ENCODE measurements at regions not wholly inside any gene's neighbourhood (a gene's known extent, or its start where the extent isn't known, plus 50 kb on each side); places are given as distances from the start of the nearest gene placed in this dataset.

DNA sequence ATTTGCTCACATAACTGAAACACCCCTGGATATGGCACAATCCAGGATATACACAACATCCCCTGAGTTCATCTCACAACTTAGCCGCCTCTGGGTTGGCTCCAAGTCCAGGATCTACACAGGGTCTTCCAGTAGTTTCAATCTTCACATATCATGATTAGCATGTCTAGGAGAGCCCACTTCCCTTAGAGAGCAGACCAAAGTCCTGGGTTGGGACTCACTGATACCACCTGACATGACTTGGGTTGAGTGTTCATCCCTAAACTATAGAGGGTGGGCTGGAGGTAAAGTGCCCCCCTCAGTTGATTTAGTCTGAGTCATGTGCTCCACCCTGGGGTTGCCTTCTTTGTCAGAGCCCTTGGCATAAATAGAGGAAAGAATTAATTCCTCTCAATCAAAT lies 493.6 kb upstream of the PPP2R3A start:
- DNase-seq (ENCODE audit: low read depth in 1 of 2, low spot score in 1 of 2): no peak

DNA sequence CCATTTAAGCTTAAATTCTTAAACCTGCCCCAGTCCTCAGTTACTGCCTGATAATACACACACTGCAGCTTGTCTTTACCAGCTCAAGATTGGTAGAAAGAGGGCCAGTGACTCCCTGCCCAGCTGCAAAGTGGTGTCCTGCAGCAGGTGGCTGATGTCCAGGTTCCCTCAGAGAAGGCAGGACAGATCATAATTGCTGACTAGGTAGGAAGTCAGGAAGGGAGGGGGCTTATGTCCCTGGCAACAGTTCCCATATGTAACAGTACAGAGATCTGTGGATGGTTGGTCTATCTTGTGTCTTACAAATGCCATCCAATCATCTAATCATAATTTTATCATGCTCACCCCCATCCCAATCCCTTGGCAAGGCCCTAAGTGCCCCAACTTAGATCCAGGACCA lies 492.1 kb upstream of the PPP2R3A start:
- no peak for DNase-seq (ENCODE audit: low read depth in 1 of 2, low spot score in 1 of 2)

DNA sequence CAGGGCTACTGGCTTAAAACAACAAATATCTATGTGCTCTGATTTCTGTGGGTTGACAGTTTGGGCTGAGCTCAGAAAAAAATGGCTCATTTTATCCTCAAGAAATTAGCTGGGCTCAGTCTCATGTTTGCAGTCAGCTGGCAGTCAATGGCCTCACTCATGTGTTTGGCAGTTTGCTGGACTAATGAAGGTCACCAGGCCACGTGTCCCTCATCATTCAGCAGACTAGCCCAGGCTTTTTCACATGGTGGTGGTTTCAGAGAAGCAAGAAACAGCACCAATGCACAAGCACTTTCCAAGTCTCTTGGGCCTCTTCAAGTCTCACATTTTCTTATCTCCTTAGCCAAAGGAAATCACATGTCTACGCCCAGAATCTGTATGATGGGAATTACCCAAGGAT lies 478.3 kb upstream of the PPP2R3A start:
- no peak for DNase-seq (ENCODE audit: low read depth in 1 of 2, low spot score in 1 of 2)

DNA sequence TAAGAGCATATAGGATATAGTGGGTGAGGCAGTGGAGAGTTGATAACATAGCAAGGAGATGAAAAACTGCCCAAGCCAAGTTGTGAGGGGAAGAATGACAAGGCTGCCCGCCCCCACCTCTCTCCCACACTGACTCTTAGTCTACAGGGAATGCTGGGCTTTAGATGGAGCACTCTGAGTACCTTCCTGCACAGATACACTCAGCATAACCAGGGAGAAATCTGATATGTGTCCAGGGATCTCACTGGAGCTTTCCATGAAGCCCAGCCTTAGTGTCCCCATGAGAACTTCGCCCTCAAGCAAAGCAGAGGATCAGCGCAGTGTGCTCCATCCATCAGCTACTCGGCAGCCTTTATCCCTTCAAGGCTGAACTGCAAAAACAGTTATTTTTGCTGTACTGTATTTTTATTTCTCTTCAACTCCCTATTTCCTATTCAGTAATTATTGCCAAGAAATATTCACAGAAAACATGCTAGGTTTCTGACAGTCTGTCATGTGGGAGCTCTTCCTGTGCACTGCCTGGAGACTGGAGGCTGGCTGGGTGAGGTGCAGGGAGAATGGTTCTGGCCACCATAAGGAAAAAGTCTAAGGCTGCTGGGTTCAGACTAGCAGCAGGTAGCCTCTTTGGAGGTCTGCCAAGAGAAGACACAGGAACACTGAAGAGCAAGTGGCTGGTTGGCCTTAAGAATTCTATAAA lies 475.2 kb upstream of the PPP2R3A start:
- DNase-seq (ENCODE audit: low read depth in 1 of 2, low spot score in 1 of 2): no peak

DNA sequence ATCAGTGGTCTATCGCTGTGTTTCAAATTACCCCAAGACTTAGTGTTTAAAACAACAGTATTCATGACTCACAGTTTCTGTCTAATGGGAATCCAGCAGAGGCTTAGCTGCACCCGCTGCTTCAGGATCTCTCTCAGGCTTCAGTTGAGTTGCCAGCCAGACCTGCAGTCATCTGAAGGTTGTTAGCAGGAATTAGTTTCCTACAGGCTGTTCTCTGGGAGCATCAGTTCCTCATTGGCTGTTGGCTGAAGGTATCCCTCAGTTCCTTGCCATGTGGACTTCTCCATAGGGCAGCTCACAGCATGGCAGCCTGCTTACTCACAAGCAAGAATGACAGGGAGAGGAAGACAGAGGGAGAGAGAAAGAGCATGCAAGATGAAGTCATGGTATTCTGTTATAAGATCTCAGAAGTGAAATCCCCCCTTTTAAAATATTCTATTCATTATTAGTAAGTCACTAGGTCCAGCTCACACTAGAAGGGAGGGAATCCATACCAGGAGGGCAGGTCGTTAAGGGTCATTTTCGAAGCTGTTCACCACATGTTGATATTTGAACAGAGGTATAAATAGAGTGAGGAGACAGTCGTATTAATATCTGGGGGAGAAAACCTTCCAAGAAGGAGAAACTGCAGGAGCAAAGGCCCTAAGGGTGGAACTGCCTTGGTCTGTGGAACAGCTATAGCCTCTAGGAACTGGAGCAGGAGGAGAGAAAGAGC lies 473.9 kb upstream of the PPP2R3A start:
- no peak for DNase-seq (ENCODE audit: low read depth in 1 of 2, low spot score in 1 of 2)

DNA sequence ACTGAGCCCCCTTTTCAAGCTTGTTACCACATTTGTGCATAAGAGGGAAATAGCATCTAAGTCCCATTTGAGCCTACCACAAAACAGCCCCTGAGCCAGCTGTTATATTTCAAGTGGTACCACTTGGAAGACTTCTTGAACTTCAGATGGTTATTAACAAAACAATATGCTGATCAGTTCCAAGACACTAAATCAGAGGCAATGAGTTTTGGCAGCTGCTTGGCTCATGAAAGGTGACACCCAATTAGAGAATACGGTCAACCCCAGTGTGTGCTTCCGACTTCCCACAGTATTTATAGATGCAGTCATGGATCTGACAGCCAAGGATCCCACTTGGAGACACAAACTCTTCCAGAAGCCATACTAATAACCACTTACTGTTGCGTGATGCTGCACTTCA lies 469.6 kb upstream of the PPP2R3A start:
- no peak for DNase-seq (ENCODE audit: low read depth in 1 of 2, low spot score in 1 of 2)

DNA sequence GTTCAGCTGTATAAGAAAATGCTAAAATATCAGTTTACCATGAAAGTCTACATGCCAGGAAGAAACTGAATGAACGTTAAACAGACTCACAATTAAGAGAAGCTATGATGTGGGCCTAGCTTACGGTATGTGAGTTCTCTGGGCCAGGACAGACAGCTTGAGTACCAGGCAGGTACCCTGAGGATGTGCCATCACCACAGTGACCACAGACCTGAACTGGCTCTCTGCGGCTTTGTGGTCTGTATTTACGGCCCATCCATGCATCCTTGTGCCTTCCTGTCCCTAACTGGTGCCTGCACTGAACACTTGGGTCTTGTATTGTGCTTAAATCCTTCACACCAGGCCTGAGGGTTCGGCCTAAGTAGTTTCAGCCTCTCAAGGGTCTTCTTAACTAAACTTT lies 467.5 kb upstream of the PPP2R3A start:
- no peak for DNase-seq (ENCODE audit: low read depth in 1 of 2, low spot score in 1 of 2)

DNA sequence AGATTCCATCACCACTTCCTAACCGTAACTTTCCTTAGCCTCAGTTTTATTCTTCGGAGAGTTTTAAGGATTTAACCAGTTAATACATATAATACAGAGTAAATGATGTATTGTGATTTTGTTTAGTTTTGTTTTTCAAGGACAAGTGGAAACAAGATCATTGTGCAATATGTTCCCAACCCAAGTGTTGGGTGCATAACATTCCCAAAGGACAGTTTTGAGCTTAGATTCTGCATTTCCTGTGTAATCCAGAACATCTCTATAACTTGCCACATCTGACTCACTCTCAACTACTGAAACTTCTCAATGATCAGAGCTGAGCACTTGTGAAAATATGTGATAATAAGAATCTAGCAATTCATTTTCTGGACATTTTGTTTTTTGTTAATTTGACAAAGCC lies 466.1 kb upstream of the PPP2R3A start:
- DNase-seq (ENCODE audit: low read depth in 1 of 2, low spot score in 1 of 2): no peak

DNA sequence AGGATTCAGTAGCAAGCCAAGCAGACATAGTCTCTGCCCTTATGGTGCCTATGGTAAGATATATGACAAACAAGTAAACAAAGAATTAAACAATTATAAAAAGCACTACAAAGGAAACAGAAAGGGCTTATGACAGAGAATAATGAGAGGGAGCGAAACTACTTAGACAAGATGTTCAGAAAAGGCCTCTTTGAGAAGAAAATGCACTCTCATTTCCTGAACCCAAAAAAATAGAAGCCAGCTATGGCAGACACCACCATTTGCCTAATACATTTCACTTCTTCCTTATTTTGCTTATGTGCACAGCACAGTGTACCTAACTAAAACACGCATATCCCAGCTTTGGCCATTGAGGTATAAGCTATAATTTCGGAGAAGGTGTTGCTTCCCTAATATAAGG lies 465.5 kb upstream of the PPP2R3A start:
- no peak for DNase-seq (ENCODE audit: low read depth in 1 of 2, low spot score in 1 of 2)

DNA sequence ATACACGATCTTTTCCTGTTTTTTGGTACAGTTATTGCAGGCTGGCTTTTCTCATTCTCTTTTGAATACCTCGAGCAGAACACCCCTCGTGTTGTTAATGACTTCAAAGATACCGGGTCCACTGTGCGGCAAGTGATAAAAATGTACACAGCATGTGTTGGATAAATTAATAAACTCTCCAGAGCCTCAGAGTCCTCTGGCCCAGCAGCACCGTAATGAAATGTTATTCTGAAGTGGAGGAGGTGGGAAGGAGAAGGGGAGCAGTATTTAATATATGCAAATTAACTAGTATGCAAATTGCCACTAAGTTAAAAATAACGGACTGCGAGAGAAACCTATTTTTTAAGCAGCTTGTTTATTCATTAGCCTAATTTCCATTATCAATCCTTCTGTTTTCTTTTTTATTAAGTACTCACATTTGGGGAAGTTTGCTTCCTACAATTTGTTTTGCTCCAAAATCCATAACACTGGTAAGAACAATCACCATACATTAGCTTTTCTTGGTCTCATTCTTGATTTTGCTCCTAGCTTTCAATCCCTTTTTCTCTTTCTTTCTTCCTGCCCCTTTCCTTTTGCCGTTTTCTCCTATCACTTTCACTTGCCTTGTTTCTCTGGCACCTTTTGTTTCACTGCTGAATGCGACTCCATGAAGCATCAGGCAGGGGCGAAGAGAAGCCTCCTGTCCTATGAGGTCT lies 462.3 kb upstream of the PPP2R3A start:
- no peak for DNase-seq (ENCODE audit: low read depth in 1 of 2, low spot score in 1 of 2)

DNA sequence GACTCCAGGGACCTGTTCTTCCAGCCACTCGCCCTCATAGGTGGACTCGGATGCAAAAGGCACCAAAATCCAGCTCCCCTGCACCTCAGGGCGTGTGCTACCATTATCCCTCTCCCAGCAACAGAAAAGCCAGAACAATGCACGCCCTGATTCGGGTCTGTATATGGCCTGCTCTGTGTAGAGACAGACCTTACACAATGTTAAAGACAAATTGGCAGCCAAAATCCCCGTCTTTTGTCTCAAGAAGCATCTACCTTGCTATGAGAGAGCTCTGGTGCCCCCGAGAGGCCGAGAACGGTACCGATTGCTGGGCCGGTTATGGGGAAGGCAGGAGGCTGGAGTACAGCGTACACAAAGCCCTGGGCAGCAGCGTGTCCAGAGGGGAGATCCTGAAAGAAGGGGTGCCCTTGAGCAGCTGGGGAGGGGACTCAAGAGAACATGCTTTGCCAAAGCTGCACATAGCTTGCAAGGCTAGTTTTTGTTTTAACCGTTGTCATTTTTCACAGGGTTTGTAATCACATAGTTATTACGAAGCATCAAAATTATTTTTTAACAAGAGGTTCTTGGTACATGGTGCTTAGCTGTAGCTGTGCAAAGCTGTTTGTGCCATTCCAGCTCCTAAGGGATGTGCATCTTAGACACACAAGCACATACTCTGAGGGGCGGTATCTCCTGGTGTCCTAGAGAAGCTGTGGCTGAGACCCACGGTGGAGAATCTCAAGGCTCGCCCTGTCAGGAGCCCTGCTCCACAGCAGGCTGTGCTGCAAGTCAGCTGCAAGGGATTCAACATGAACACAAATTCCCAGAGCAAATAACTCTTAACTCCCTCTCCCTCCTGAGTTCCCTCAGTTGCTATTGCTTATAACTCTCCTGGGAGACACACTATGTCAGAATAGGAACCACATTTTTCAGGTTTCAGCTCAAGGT lies 461.5 kb upstream of the PPP2R3A start:
- no peak for DNase-seq (ENCODE audit: low read depth in 1 of 2, low spot score in 1 of 2)

DNA sequence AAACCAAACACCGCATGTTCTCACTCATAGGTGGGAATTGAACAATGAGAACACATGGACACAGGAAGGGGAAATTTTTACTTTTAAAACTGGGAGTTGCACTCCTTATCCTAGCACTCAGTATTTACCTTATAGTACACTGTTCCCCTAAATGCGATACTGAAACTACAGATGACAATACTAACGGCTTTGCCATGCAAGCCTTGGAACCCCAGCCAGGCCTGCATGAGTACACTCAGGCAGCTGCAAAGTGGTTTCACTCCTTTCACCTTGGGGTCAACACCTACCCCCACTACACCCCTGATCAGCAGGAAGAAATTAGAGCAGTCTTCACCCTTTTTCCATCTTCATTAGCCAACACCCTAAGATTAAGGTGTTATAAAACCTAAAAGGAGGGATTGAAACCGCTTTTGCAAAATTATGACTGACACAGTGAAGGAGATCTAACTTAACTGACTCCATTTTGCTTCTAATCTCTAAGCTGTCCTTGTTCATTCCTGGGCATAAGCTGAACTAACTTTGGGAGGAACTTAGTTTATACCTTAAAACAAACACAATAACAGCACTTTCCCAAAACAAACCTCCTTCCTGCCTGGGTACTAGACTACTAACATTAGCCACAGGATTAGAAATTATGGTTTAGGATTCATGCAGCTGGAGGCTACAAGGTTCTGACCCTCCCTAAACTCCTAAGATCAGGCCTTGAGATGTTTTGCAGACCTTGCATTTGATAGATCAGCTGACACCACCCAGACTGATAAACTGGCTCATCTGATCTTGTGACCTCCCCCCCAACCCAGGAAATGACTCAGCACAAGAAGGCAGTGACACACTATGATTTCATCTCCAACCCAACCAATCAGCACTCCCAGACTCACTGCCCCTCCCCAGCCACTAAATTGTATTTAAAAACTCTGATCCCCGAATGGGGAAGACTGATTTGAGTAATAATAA lies 452.1 kb upstream of the PPP2R3A start:
- DNase-seq (ENCODE audit: low read depth in 1 of 2, low spot score in 1 of 2): no peak

DNA sequence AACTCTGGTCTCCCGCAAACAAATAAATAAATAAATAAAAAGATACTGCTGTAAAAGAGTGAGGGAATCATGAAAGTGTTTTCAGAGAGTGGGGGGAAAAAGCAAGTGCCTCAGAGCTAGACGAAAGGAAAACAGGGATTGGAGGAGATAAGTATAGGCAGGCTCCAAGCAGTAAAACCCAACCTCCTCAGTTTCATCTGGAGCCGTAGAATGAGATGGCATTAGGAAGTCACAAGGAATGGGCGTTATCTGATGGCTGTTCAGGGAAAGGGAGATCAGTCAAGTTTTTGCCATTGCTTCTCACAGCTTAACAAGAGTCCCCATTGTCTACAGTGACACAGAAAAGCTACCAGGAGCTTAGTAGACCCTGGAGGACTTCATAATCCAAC lies 451.5 kb upstream of the PPP2R3A start:
- DNase-seq (ENCODE audit: low read depth in 1 of 2, low spot score in 1 of 2): no peak

DNA sequence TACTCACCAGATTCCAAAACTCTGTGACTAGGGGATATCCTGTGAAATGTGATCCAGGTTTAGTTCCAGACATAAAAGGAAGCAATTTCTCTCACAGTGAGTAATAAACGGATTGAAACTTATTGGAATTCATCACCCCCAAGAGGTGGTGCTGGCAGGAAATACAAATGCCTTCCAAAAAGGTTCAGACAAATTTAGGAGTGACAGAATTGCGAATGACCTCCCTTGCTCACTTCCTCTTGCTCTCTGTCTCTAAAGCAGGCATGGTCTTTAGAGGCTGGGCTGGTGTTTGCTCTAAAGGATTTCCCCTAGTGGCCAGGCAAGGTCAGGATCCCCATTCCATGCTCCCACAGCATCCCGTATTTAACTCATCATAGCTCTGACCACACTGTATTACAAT lies 449.4 kb upstream of the PPP2R3A start:
- no peak for DNase-seq (ENCODE audit: low read depth in 1 of 2, low spot score in 1 of 2)

DNA sequence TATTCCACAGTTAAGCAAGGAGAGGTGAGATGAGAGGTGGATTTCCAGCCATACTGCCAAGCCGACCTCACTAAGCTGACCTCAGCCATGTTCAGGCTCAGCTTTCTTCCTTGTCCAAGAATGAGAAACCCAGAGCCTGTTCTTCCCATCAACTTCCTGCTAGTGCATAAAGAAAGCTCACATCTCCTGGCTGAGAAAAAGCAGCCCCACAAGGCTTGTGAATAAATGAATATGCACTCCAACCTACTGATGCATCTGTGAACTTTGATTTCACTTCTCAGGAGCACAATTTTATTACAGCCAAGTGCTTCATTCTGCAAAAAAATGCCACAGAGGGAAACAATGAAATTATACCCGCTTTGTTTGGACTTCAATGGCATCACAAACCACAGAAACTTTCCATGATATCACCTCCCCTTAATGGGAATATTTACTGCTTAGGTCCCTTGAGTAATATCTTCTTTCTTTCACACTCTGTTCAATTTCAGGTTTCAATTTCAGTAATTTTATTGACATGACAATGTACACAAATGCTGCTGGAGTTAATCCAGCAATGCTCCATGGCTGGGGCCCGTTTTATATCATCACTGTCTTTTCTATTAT lies 437.0 kb upstream of the PPP2R3A start:
- DNase-seq (ENCODE audit: low read depth in 1 of 2, low spot score in 1 of 2): no peak

DNA sequence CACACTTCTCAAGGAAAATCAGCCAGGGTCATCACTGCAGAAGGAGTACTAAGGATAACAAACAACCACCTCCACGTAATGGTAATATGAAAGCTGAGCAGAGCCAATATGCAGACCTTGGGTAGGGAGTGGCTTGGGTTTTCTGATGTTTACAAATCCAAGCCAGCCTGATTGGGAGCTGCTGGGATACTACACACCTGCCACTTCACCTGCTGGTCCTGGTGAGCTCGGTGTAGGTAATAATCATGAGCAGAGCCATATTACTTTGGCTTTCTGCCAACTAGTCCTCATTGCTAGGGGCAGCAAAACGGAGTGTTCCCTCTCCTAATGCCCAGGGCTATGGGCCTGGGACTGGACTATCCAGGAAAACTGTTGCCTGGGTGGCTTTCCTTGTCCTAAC lies 433.5 kb upstream of the PPP2R3A start:
- no peak for DNase-seq (ENCODE audit: low read depth in 1 of 2, low spot score in 1 of 2)

DNA sequence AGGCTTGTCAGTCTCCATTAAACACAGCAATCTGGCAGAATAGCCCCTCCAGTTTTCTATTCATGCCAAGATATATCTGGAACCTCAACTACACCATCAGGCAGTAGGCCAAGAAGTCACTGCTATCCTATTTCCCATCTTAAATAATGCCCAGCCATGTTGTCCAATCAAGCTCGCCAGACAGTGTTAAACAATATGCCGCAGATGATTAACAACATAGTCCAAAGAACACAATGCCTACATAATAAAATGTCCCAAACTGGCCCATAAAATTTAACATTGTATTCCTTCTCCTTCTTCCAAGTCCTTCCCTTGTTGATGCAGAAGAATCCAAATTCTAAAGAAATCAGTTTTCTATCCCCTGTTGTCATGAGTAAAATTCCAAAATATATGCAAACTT lies 427.4 kb upstream of the PPP2R3A start:
- DNase-seq (ENCODE audit: low read depth in 1 of 2, low spot score in 1 of 2): no peak

DNA sequence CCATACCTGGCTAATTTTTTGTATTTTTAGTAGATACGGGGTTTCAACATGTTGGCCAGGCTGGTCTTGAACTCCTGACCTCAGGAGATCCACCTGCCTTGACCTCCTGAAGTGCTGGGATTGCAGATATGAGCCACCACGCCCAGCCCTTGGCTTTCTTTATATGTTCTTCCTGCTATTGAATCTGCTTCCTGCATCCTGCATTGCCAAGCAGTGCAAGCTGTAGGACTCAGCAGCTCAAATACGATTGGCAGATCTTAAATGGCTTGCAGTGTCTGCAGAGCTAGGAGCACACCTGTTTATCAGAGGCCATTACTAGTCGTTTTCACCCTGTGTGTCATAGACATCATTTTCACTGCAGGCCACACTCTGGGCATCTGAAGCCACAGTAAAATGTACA lies 426.2 kb upstream of the PPP2R3A start:
- no peak for DNase-seq (ENCODE audit: low read depth in 1 of 2, low spot score in 1 of 2)

DNA sequence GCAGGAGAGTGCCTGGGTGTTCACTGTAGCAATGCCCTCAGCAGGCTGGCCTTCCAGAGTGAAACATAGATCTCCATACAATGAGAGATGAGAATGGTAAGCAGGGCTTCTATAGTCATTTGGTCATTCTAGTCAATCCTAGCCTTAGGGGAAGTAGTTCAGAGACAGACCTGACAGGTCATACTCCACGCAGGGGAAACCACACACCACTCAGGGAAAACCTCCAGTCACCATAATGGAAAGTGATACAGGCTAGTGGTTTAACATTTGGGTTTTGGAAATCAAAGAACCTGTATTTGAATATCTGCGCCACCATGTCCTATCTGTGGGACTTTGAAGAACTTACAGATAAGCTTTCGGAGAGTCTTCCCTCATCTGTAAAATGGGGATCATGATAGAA lies 425.7 kb upstream of the PPP2R3A start:
- no peak for DNase-seq (ENCODE audit: low read depth in 1 of 2, low spot score in 1 of 2)

DNA sequence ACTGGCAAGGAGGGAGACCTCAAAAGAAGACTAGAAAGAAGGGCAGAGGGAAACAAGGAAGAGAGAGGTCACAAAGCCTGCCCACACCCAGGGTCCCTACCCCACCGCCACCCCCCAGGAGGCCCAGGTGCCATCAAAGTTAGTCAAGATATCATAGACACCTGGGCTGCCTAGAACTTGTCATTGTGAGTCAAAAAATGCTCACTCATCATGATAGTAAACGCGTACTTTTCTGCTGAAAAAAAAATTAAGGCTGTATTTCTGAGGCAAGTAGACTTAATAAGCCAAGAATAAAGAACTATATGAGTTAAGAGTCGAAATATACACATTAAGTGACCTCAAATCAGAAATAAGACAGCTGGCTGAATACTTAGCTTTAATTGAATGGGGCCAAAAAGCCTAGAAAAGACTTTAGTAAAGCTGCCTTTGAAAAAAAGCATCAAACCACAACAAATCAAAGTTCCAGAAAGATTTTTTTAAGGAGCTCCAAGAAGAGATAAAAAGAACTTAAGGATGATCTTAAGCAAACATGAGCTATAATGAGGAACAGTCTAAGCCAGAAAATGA lies 415.5 kb upstream of the PPP2R3A start:
- DNase-seq (ENCODE audit: low read depth in 1 of 2, low spot score in 1 of 2): no peak

Measured in stimulated activated CD4-positive, alpha-beta T cell treated with anti-CD3 and anti-CD28 coated beads, Interleukin-15, amount 100 ng/mL, for 1 hour (primary cell).